ENCODE measurements at regions not wholly inside any gene's neighbourhood (a gene's known extent, or its start where the extent isn't known, plus 50 kb on each side); places are given as distances from the start of the nearest gene placed in this dataset.

DNA sequence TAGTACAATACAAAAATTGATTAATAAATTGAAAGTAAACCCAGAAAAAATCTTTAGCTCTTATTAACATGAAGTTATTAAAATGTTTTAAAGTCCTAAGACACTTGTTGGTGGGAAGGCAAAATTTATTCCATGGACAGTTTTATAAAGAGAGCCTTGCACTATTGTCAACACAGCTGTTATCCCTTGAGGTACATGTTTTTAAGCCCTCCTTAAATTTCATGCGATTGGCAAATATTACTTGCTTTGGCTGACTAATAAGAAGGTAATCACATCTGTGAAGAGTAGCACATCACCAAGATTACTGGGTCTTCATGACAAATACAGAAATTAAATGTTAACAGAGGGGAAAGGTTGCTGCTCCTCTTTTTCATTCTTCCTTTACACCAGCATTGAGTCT lies 611.1 kb downstream of the BRINP3 start:
- no peak for DNase-seq (ENCODE audit: low spot score)

DNA sequence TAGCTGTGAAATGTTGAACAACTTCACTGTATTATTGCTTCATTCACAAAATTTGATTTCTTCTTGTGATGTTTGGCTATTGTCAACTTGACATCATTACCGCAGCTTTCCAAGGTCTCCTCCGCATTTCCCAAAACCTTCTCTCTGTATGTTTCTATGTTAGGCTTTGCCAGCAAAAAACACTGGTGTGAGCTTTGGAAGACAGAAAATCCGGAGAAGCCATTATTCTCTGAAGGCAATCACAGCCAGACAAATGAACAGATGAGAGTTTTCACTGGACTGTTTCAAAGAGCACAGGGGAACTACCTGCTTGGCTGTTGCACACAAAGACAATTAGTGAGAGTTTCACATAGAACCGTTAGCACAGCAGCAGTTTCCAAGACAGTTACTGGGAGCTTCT lies 609.6 kb downstream of the BRINP3 start:
- no peak for DNase-seq (ENCODE audit: low spot score)

DNA sequence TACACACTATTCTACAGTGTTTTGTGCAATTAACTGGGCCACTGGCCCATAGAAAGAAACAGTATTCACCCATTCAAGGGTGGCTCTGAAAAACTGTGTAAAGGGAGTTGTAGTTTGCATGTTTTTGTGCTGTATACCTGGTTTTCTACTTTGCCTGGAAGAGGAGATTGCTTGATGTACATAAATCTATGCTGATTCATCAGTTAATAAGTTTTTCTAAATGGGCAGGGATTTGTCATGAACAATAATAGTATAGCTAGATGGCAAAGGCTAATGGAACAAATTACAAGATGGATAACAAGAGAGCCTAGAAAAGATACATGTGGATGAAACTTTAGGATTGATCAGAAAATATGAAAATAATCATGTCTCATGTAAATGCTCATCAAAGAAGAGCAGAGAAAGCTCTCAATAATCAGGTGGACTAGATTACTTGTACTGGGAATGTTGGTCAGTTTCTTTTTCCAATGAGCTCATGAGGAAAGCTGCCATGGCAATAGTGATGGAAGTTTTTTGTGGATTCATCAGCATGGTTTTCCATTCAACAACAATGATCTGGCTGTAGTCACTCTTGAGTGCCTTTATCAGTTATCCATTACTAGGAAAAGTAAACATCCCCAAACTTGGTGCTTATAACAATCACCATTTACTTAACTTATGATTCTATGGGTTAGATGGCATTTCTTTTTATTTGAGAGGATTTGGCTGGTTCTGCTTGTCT lies 602.8 kb downstream of the BRINP3 start:
- DNase-seq (ENCODE audit: low spot score), result no peak

- no peak for DNase-seq (ENCODE audit: low spot score)
Observed at GRCh38 chr1:189880135-189880534, 597.5 kb downstream of the BRINP3 start.

GRCh38 chr1:189899686-189900425 lies 577.8 kb downstream of the BRINP3 start:
- DNase-seq (ENCODE audit: low spot score), result no peak

DNA sequence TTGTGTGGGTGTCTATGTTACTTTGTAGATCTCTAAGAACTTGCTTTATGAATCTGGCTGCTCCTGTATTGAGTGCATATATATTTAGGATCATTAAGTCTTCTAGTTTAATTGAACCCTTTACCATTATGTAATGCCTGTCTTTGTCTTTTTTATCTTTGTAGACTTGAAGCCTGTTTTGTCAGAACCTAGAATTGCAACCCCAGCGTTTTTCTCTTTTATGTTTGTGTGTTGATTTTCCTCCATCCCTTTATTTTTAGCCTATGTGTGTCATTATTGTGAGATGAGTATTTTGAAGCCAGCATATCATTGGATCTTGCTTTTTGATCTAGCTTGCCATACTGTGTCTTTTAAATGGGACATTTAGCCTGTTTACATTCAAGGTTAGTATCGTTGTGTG lies 573.2 kb downstream of the BRINP3 start:
- DNase-seq (ENCODE audit: low spot score), result no peak

GRCh38 chr1:189908113-189908512 lies 569.6 kb downstream of the BRINP3 start:
- no peak for DNase-seq (ENCODE audit: low spot score)

DNA sequence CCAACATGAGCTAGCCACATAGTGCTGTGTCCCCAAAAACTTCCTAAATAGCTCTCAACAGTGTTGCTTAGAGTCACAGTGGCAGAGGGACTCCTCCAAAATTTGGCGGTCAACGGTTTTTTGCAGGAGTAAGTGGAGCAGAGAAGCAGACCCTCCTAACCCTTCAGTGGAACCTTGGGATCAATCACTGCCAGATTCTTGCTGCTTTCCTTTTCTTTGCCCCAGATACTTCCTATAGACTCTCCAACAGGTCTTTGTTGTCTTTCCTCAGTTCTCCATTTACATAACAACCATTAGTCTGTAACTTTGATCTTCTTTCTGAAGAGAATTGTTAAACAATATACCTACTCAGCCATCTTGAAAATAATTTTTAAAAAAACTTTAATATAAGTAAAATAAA lies 556.1 kb downstream of the BRINP3 start:
- no peak for DNase-seq (ENCODE audit: low spot score)

- DNase-seq (ENCODE audit: low spot score), result no peak
Observed at GRCh38 chr1:189927641-189928040, 550.0 kb downstream of the BRINP3 start.

- no peak for DNase-seq (ENCODE audit: low spot score)
Observed at GRCh38 chr1:189929501-189930099, 548.1 kb downstream of the BRINP3 start.

GRCh38 chr1:189936861-189937260 lies 540.8 kb downstream of the BRINP3 start:
- no peak for DNase-seq (ENCODE audit: low spot score)

- DNase-seq (ENCODE audit: low spot score), result peak; percentile 2
Observed at GRCh38 chr1:189939967-189940366, 537.7 kb downstream of the BRINP3 start.

DNA sequence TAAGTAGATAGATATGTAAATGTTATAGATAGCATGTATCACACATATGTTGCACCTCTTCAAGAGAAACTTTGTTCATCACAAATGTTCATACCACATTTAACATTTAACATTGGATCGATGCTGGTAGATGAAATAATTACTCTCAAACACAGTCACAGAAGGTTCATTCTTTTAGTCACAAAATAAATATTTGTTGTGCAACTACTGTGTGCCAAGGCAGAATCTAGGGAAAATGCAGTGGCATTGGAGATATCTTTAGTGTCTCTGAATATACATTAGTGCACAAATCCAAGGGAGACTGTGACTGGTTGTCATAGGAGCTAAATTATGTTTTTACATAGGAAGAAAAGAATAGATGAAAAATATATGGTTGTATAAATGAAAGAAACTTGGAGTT lies 535.7 kb downstream of the BRINP3 start:
- no peak for DNase-seq (ENCODE audit: low spot score)

DNA sequence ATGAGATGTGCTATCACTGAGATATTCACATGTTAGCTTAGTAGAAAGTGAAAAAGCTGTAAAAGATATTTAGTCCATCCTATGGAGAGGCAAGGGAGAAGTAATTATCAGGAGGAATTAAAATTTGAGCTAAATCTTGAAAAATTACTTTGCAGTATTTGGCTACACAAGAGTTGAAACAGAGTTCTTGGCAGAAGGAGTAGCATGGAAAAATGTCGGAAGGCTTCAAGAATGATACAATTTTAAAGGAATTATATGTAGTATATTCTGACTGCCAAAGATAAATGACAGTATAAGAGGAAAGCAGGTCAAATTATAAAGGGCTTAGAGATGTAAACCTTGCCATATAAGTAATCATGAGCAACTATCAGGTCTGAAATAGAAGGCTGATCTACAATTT lies 518.9 kb downstream of the BRINP3 start:
- no peak for DNase-seq (ENCODE audit: low spot score)

GRCh38 chr1:189960769-189961168 lies 516.9 kb downstream of the BRINP3 start:
- no peak for DNase-seq (ENCODE audit: low spot score)

- DNase-seq (ENCODE audit: low spot score), result no peak
Observed at GRCh38 chr1:189962181-189962580, 515.5 kb downstream of the BRINP3 start.

DNA sequence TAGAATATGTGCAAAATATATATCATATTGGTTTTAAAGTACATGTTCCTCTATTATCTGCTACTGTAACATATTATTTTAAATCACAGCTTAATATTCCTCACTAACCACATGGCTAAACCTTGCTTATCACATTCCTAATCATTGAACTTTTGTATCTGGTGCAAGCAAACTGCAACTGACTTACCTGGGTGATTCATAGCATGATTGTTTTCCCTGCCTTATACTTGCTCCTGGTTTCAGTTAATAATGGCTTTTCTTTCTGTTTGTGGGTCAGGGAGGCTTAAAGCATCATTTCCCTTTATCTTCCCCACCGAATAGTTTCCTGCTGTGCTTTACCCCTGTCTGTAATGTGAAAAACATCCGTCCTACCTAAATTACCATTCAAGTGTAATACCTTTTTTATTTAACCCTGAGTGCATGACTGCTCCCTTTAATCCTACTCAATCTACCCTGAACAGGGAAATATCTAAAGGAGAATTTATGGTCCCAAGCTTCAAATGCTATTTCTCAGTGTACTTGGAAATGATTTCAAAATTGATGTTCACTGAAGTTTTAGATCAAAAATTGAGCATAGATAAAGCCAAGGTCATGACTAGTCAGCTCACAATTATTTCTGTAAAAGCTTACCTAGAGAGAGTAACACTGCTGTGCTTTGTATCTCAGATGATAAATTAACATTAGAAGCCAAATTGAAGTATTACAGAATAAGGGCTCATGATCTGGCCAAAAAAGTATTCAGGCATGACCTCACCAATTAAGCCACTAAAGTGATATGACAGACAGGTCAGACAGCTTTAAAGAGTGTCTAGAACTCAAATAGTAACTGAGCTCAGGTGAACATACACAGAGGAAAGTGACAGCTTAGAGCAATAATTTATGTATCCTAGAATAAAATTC lies 507.1 kb downstream of the BRINP3 start:
- DNase-seq (ENCODE audit: low spot score), result no peak

DNA sequence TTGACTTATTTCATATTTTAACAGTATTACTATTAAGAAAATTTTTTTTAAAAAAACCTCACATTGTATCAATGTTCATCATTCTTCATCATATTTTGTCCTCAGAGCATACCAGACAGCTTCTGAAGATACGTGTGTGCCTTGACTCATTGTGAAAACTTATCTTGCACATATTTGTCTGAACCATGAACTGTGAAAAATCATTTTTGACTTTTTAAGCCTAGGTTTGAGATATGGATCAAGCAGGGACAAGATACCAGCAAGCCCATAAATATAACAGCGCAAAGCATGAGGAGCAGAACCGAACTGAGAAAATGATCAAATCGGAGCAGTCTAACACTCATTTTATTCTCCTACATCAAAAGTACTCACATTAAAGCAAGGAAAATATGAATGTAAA lies 506.0 kb downstream of the BRINP3 start:
- no peak for DNase-seq (ENCODE audit: low spot score)

GRCh38 chr1:189977184-189977583 lies 500.5 kb downstream of the BRINP3 start:
- DNase-seq (ENCODE audit: low spot score), result no peak

DNA sequence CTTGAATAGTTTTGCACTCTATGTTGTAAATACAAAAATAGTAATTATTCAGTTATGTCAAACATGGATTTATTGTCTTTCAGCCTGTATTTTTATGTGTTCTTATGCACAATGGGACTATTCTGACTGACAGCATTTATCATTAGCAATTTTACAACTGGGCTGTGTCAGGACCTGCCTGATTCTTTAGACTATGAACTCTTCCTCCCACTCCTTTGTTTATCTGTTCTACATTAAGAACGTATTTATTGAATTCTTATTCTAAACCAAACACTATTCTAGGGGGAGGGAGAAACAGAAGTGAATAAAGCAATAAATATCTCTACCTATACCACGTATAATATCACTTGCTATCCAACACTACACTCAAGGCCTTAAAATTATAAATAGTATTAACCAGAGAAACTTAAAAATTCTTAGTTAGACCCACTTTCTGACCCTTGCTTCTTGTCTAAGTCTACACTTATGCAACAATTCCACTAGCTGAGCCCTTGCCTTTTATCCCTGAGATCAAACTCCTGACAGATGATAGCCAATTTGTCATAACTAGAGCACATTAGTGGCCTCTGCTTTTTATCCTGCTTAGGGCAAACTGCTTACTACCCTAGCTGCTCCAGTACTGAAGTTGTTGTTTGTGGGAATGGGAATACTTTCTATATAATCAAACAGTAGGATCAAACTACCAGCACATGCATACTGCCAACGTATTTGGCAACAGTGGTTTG lies 494.3 kb downstream of the BRINP3 start:
- DNase-seq (ENCODE audit: low spot score), result no peak

DNA sequence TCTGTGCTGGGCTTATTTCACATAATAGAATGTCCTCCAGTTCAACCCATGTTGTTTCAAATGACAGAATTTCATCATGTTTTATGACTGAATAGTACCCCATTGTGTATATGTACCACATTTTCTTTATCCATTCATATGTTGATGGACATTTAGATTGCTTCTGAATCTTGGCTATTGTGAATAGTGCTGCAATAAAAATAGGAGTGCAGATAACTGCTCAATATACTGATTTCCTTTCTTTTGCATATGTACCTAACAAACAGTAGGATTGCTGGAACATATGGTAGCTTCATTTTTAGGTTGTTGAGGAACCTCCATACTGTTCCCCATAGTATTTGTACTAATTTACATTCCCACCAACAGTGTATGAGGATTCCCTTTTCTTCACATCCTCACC lies 491.1 kb downstream of the BRINP3 start:
- DNase-seq (ENCODE audit: low spot score), result no peak

GRCh38 chr1:189987509-189987908 lies 490.2 kb downstream of the BRINP3 start:
- DNase-seq (ENCODE audit: low spot score), result no peak
